CD4-positive, alpha-beta T cell (primary cell): ENCODE measurements at regions not wholly inside any gene's neighbourhood (a gene's known extent, or its start where the extent isn't known, plus 50 kb on each side); places are given as distances from the start of the nearest gene placed in this dataset.

ENCODE experiments used
- ATAC-seq: fragments of 200-7000 bp; cut with Tn5 transposase; one replicate; pipeline ENCODE4 v1.10.0; 2022; ENCODE audit warnings: mild to moderate bottlenecking; ENCODE audit not compliant: poor library complexity
- CTCF ChIA-PET: fragments of 350-600 bp; sonication (Branson Sonifier 250); formaldehyde crosslinking; loops from one replicate; lab custom pipeline; 2021; ENCODE audit warnings: antibody characterized with exemption, inconsistent platforms; lab: Charles Lee
- POLR2A ChIA-PET: fragments of 350-600 bp; sonication (Branson Sonifier 250); formaldehyde crosslinking; loops from one replicate; lab custom pipeline; 2021; ENCODE audit warnings: antibody characterized with exemption, inconsistent platforms; lab: Charles Lee
- DNase-seq, 14 experiments: peaks; one replicate each; pipeline ENCODE4 v3.0.0-alpha.2; 2013 to 2020; ENCODE audit warnings: mixed read lengths in 2 of 14
- H3K27ac ChIP-seq, 2 donors: one replicate each; pipeline versions ENCODE4 v1.5.1 to v1.7.0; 2013; ENCODE audit warnings: low read length in 2 of 2, low read depth in 1 of 2, mild to moderate bottlenecking in 1 of 2
- H3K27me3 ChIP-seq, 2 experiments: 1 replicate in 1 of 2; 2 replicates in 1 of 2; pipeline versions ENCODE4 v1.6.1 to v1.7.0; 2013; ENCODE audit warnings: low read length in 2 of 2, control low read depth in 1 of 2, mild to moderate bottlenecking in 1 of 2, moderate library complexity in 1 of 2; ENCODE audit not compliant: insufficient read depth in 2 of 2, control insufficient read depth in 1 of 2
- H3K36me3 ChIP-seq: one replicate; pipeline ENCODE4 v1.6.1; 2013; ENCODE audit warnings: low read length, control low read depth; ENCODE audit not compliant: insufficient read depth
- H3K4me1 ChIP-seq: one replicate; pipeline ENCODE4 v1.6.1; 2013; ENCODE audit warnings: low read length, control low read depth; ENCODE audit not compliant: insufficient read depth
- H3K4me3 ChIP-seq: one replicate; pipeline ENCODE4 v1.5.1; 2013; ENCODE audit warnings: mild to moderate bottlenecking, low read length, moderate library complexity
- H3K9me3 ChIP-seq, 2 experiments: 1 replicate in 1 of 2; 2 replicates in 1 of 2; pipeline versions ENCODE4 v1.6.1 to v1.7.0; 2013; ENCODE audit warnings: low read length in 2 of 2, mild to moderate bottlenecking in 2 of 2, control low read depth in 1 of 2, moderate library complexity in 1 of 2; ENCODE audit not compliant: control insufficient read depth in 1 of 2, insufficient read depth in 1 of 2
- H3K27ac Mint-ChIP-seq: one replicate; pipeline ENCODE4 v1.8.0; 2020; ENCODE audit warnings: mixed read lengths
- H3K27me3 Mint-ChIP-seq: one replicate; pipeline ENCODE4 v1.8.0; 2021; ENCODE audit warnings: mixed read lengths
- H3K36me3 Mint-ChIP-seq: one replicate; pipeline ENCODE4 v1.8.0; 2021; ENCODE audit warnings: low read depth, mixed read lengths
- H3K4me1 Mint-ChIP-seq: one replicate; pipeline ENCODE4 v1.8.0; 2021; ENCODE audit warnings: low read depth, mixed read lengths
- H3K4me3 Mint-ChIP-seq: one replicate; pipeline ENCODE4 v1.8.0; 2020; ENCODE audit warnings: mild to moderate bottlenecking, mixed read lengths
- H3K9me3 Mint-ChIP-seq: one replicate; pipeline ENCODE4 v1.8.0; 2020; ENCODE audit warnings: mixed read lengths
- intact Hi-C, 2 experiments: fragments of 100-400 bp; cut with DNase I in 1 of 2; cut with micrococcal nuclease in 1 of 2; formaldehyde crosslinking; loops; one replicate each; pipeline versions ENCODE4 v1.15.1 to v1.9.0; 2023 to 2025; cut with DNase I, micrococcal nuclease
- TF ChIP-seq, protein P1 (sequence below): fragments of 200-600 bp; IDR thresholded peaks from one replicate; pipeline ENCODE4 v1.8.0; 2022; ENCODE audit warnings: antibody characterized with exemption, mild to moderate bottlenecking

DNA sequence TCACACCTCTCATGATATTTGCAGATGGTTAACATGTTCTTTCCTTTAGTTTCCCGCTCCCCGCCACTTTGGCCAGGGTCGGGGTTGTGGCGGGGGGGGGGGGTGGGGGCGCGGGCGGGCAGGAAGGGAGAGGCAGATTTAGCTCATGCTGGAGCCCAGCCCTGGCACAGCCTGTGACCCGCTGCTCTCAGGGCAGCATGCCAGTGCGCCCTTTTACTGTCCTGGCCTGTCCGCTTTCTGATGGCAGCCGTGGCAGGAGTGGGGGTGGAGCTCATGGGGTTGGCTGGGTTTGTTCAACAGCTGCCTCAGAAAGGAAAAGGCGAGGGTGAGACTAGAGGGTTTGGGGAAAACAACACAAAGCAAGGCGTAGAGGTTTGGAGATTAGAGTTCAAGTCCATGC lies 56.1 kb downstream of the TNP1 start:
- Mint-ChIP-seq H3K27ac (no peak overlapping the region), H3K9me3 (no peaks in the 10 kb centered on the region), H3K4me1 (no peaks in the 10 kb centered on the region), H3K4me3 (no peak overlapping the region), H3K27me3 (no peaks in the 10 kb centered on the region), H3K36me3 (no peaks in the 10 kb centered on the region)
- intact Hi-C loops, result no loop called here
- Histone ChIP-seq H3K4me1 (no peaks in the 10 kb centered on the region), H3K9me3 (no peaks in the 10 kb centered on the region), H3K4me3 (no peak overlapping the region), H3K27me3 (no peaks in the 10 kb centered on the region), H3K27ac (no peak overlapping the region), H3K36me3 (no peaks in the 10 kb centered on the region)
- DNase-seq, result no peak
- CTCF ChIA-PET, result no interaction called here
- POLR2A ChIA-PET, result no interaction called here
- TF ChIP-seq, protein P1, sequence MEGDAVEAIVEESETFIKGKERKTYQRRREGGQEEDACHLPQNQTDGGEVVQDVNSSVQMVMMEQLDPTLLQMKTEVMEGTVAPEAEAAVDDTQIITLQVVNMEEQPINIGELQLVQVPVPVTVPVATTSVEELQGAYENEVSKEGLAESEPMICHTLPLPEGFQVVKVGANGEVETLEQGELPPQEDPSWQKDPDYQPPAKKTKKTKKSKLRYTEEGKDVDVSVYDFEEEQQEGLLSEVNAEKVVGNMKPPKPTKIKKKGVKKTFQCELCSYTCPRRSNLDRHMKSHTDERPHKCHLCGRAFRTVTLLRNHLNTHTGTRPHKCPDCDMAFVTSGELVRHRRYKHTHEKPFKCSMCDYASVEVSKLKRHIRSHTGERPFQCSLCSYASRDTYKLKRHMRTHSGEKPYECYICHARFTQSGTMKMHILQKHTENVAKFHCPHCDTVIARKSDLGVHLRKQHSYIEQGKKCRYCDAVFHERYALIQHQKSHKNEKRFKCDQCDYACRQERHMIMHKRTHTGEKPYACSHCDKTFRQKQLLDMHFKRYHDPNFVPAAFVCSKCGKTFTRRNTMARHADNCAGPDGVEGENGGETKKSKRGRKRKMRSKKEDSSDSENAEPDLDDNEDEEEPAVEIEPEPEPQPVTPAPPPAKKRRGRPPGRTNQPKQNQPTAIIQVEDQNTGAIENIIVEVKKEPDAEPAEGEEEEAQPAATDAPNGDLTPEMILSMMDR, result no peak
- ATAC-seq, result no peak

DNA sequence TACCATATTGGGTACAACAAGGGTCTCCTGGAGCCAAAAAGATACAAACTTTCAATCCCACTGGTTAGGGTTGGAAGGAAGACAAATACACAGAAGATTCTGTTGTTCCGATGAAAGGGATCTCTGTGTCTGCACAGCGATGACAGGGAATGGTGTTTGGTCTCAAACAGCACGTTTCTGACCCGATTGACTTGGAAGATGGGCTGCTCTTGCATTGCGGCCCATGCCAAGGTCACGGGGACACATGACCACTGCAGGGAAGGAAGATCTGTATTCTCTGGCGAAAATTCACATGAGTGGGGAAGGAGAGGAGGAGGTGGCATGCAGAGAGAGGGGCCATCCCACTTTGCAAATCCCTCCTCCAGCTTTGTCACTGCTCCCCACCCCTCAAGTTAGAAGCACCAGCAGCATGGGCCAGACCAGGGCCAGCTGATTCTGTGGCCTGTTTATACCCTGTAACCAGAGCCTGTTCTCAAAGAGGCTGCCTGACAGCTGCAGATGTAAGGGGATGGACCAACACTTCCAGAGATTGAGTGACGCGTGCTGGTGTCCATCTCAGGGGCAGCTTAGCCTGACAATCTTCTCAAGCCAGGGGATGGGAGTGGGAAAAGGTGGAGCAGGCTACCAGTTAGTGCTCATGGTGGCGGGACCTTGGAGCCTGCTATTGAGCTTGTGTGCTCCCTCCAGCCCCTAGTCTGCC lies 57.2 kb downstream of the TNP1 start:
- H3K4me3 Mint-ChIP-seq, result no peak overlapping the region
- H3K27me3 Mint-ChIP-seq, result no peaks in the 10 kb centered on the region
- DNase-seq (no peak), ATAC-seq (no peak)
- Histone ChIP-seq H3K27me3 (no peaks in the 10 kb centered on the region), H3K36me3 (no peaks in the 10 kb centered on the region), H3K9me3 (no peaks in the 10 kb centered on the region), H3K27ac (no peak overlapping the region), H3K4me1 (no peaks in the 10 kb centered on the region), H3K4me3 (no peak overlapping the region)
- no peaks in the 10 kb centered on the region for H3K36me3 Mint-ChIP-seq
- ChIA-PET POLR2A (no interaction called here), CTCF (no interaction called here)
- H3K4me1 Mint-ChIP-seq, result no peaks in the 10 kb centered on the region
- H3K27ac Mint-ChIP-seq, result no peak overlapping the region
- TF ChIP-seq, protein P1, result no peak
- intact Hi-C loops, result no loop called here
- no peaks in the 10 kb centered on the region for H3K9me3 Mint-ChIP-seq

DNA sequence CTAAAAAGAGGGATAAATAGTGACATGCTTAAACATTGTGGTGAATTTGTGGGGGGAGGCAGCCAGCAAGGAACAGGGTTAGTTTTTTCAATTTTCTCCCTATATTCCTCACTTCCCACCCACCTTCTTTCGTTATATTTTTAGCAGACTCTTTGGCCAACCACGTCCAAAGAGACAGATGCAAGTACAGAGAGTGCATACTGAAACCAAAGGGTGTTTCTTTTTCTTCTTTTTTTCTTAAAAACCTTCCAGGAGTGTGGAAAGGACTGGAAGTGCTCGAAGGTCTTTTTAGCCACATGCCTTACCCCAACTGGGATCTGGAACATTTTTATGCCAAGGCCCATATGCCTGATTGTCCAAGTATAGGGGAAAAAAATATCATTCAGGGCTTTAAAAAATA lies 59.0 kb downstream of the TNP1 start:
- TF ChIP-seq, protein P1, result no peak
- Mint-ChIP-seq H3K36me3 (no peaks in the 10 kb centered on the region), H3K27me3 (no peaks in the 10 kb centered on the region), H3K4me3 (no peak overlapping the region), H3K27ac (no peak overlapping the region), H3K9me3 (no peaks in the 10 kb centered on the region), H3K4me1 (no peaks in the 10 kb centered on the region)
- no peaks in the 10 kb centered on the region for H3K36me3 ChIP-seq
- ATAC-seq (no peak), DNase-seq (no peak)
- no peaks in the 10 kb centered on the region for H3K4me1 ChIP-seq
- intact Hi-C loops, result no loop called here
- ChIA-PET CTCF (no interaction called here), POLR2A (no interaction called here)
- no peak overlapping the region for H3K4me3 ChIP-seq
- H3K27ac ChIP-seq, result no peak overlapping the region
- no peaks in the 10 kb centered on the region for H3K27me3 ChIP-seq
- H3K9me3 ChIP-seq, result no peaks in the 10 kb centered on the region
